A549 (cell line): ENCODE measurements at regions not wholly inside any gene's neighbourhood (a gene's known extent, or its start where the extent isn't known, plus 50 kb on each side); places are given as distances from the start of the nearest gene placed in this dataset.

Experiments used
- ATAC-seq, 2 experiments: fragments of 200-7000 bp in 1 of 2; fragments of >200 bp in 1 of 2; cut with Nextera tagmentation in 1 of 2; cut with Tn5 transposase in 1 of 2; 3 replicates each; pipeline versions ENCODE4 v1.8.0 to v1.9.1; 2018 to 2020; ENCODE audit warnings: mild to moderate bottlenecking in 1 of 2, moderate library complexity in 1 of 2
- CTCF ChIA-PET: fragments of 300-600 bp; sonication (Branson Sonifier 250); formaldehyde crosslinking; extraction: SDS; loops from one replicate; lab custom pipeline; 2021; ENCODE audit warnings: antibody characterized with exemption, inconsistent platforms; lab: Yijun Ruan, JAX
- POLR2A ChIA-PET: fragments of 350-600 bp; formaldehyde crosslinking; extraction: SDS; loops from one replicate; lab custom pipeline; 2021; ENCODE audit warnings: antibody characterized with exemption, inconsistent platforms; lab: Yijun Ruan, JAX
- DNase-seq, 2 experiments: peaks; one replicate each; pipeline versions ENCODE4 v3.0.0 to v3.0.0-alpha.2; 2011 to 2016; ENCODE audit warnings: low read depth in 1 of 2, low spot score in 1 of 2
- FAIRE-seq: peaks from 2 replicates; lab custom pipeline; 2011; peaks lifted over from hg19 to GRCh38; lab: Jason Lieb, UNC
- H3K27ac ChIP-seq, 2 experiments: fragments of >200 bp; sonication (Bioruptor Twin); formaldehyde crosslinking; 3 replicates each; pipeline ENCODE4 v1.5.1; 2016 to 2017
- H3K4me1 ChIP-seq: fragments of >200 bp; sonication (Bioruptor Twin); formaldehyde crosslinking; 3 replicates; pipeline ENCODE4 v1.6.1; 2016
- H3K4me2 ChIP-seq: fragments of >200 bp; sonication (Bioruptor Twin); formaldehyde crosslinking; 3 replicates; pipeline ENCODE4 v1.6.1; 2016
- H3K4me3 ChIP-seq: fragments of >200 bp; sonication (Bioruptor Twin); formaldehyde crosslinking; 3 replicates; pipeline ENCODE4 v1.5.1; 2016
- H3K9me3 ChIP-seq: fragments of >200 bp; sonication (Bioruptor Twin); formaldehyde crosslinking; 3 replicates; pipeline ENCODE4 v1.6.1; 2016
- BHLHE40 ChIP-seq: IDR thresholded peaks from 2 replicates; pipeline ENCODE4 v1.6.1; 2012; ENCODE audit warnings: low read depth, low read length, inconsistent platforms
- CBX2 ChIP-seq: fragments of 200-600 bp; sonication (generic); IDR thresholded peaks from 2 replicates; pipeline ENCODE4 v1.6.1; 2016; ENCODE audit warnings: low read depth, mild to moderate bottlenecking, borderline replicate concordance
- EP300 ChIP-seq, 2 experiments: fragments of >200 bp; sonication (Bioruptor Twin); formaldehyde crosslinking; IDR thresholded peaks; 2 replicates in 1 of 2; 3 replicates in 1 of 2; pipeline ENCODE4 v1.6.1; 2016 to 2017
- ESRRA ChIP-seq: fragments of 150-350 bp; IDR thresholded peaks from 2 replicates; pipeline ENCODE4 v1.6.1; 2014; ENCODE audit warnings: mild to moderate bottlenecking, low read length, borderline replicate concordance
- FOSB ChIP-seq: fragments of 250-450 bp; sonication (Bioruptor Pico); IDR thresholded peaks from 2 replicates; pipeline ENCODE4 v1.5.0; 2020; ENCODE audit warnings: mild to moderate bottlenecking, moderate library complexity
- HDAC2 ChIP-seq: fragments of 200-600 bp; sonication (generic); IDR thresholded peaks from 2 replicates; pipeline ENCODE4 v1.6.1; 2016
- HOXB13 ChIP-seq: fragments of 250-450 bp; sonication (Bioruptor Pico); IDR thresholded peaks from 2 replicates; pipeline ENCODE4 v1.5.0; 2020; ENCODE audit warnings: low read depth, mild to moderate bottlenecking, moderate library complexity
- JUN ChIP-seq, 2 experiments: fragments of >200 bp; sonication (Bioruptor Twin); formaldehyde crosslinking; IDR thresholded peaks; 2 replicates in 1 of 2; 3 replicates in 1 of 2; pipeline ENCODE4 v1.6.1; 2016 to 2017
- KDM1A ChIP-seq: fragments of 200-600 bp; sonication (generic); IDR thresholded peaks from 2 replicates; pipeline ENCODE4 v1.6.1; 2016; ENCODE audit warnings: low read depth, mild to moderate bottlenecking
- MAFK ChIP-seq: fragments of 450-650 bp; IDR thresholded peaks from 2 replicates; pipeline ENCODE4 v1.6.1; 2014; ENCODE audit not compliant: partially characterized antibody
- MYC ChIP-seq: IDR thresholded peaks from 2 replicates; pipeline ENCODE4 v1.6.1; 2012; ENCODE audit warnings: mild to moderate bottlenecking, inconsistent platforms, low read length, improper control_type of control experiment, borderline replicate concordance
- NPAS2 ChIP-seq: fragments of 250-450 bp; sonication (Bioruptor Pico); IDR thresholded peaks from 2 replicates; pipeline ENCODE4 v1.8.0; 2022; ENCODE audit warnings: mild to moderate bottlenecking, moderate library complexity, borderline replicate concordance
- NR3C1 ChIP-seq: fragments of >200 bp; sonication (Bioruptor Twin); formaldehyde crosslinking; IDR thresholded peaks from 3 replicates; pipeline ENCODE4 v1.6.1; 2017
- POLR2AphosphoS2 ChIP-seq: conservative IDR thresholded peaks from 2 replicates; pipeline ENCODE4 v1.6.1; 2012; ENCODE audit warnings: low read length, improper control_type of control experiment, inconsistent platforms
- RFX5 ChIP-seq: fragments of 450-650 bp; IDR thresholded peaks from 2 replicates; pipeline ENCODE4 v1.7.1; 2014; ENCODE audit warnings: antibody characterized with exemption, mild to moderate bottlenecking, moderate library complexity
- RNF2 ChIP-seq: fragments of 200-600 bp; sonication (generic); IDR thresholded peaks from 2 replicates; pipeline ENCODE4 v1.6.1; 2016; ENCODE audit warnings: low read depth, mild to moderate bottlenecking, antibody characterized with exemption, moderate library complexity, borderline replicate concordance
- SMC3 ChIP-seq: fragments of >200 bp; sonication (Bioruptor Twin); formaldehyde crosslinking; IDR thresholded peaks from 3 replicates; pipeline ENCODE4 v1.6.1; 2018; ENCODE audit warnings: inconsistent platforms
- ZC3H11A ChIP-seq: fragments of 450-650 bp; IDR thresholded peaks from 2 replicates; pipeline ENCODE4 v1.6.1; 2014; ENCODE audit warnings: antibody characterized with exemption, mild to moderate bottlenecking
- WGBS: methylation state at CpG from one replicate; pipeline ENCODE4 v1.1.6; 2017; ENCODE audit errors: missing lambda C conversion rate; 5-methylcytosine and 5-hydroxymethylcytosine counted together
- TF ChIP-seq, protein P1 (sequence below): fragments of 200-600 bp; sonication (generic); IDR thresholded peaks from 2 replicates; pipeline ENCODE4 v1.6.1; 2016; ENCODE audit warnings: antibody characterized with exemption, mild to moderate bottlenecking, moderate library complexity
- TF ChIP-seq, protein P2 (sequence below): fragments of 250-450 bp; sonication (Bioruptor Pico); IDR thresholded peaks from 2 replicates; pipeline ENCODE4 v1.5.0; 2021; ENCODE audit warnings: mild to moderate bottlenecking, moderate library complexity, borderline replicate concordance
- TF ChIP-seq, protein P3 (sequence below): fragments of 450-650 bp; IDR thresholded peaks from 2 replicates; pipeline ENCODE4 v1.6.1; 2014; ENCODE audit warnings: antibody characterized with exemption

DNA sequence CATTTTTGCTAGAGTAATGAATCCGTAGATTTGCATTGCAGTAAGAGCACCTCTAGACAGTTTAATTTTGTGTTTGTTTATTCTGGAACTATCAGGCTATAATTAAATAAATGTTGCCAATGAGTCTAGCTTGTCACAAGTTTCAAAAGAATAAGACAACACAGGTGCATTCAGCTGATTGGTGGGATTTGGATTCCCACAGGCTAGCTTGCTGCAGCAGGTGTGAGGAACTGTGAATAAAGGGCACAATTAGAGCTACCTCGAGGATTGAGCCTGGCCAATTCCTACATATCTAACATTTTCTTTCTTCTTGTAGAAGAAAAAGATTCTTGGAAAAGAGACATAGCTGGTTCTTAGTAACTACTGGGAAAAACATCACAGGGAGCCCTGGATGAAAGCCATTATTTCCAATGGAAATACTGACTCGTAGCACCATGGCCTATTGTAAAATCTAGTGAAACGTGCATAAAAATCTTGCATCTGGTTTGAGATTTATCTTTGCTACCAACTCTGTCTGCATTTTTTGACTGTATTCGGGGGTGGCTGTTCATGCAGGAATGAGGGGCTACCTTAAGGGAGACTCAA, 360.9 kb downstream of the FGF9 start (continued):
- TF ChIP-seq, protein P1, sequence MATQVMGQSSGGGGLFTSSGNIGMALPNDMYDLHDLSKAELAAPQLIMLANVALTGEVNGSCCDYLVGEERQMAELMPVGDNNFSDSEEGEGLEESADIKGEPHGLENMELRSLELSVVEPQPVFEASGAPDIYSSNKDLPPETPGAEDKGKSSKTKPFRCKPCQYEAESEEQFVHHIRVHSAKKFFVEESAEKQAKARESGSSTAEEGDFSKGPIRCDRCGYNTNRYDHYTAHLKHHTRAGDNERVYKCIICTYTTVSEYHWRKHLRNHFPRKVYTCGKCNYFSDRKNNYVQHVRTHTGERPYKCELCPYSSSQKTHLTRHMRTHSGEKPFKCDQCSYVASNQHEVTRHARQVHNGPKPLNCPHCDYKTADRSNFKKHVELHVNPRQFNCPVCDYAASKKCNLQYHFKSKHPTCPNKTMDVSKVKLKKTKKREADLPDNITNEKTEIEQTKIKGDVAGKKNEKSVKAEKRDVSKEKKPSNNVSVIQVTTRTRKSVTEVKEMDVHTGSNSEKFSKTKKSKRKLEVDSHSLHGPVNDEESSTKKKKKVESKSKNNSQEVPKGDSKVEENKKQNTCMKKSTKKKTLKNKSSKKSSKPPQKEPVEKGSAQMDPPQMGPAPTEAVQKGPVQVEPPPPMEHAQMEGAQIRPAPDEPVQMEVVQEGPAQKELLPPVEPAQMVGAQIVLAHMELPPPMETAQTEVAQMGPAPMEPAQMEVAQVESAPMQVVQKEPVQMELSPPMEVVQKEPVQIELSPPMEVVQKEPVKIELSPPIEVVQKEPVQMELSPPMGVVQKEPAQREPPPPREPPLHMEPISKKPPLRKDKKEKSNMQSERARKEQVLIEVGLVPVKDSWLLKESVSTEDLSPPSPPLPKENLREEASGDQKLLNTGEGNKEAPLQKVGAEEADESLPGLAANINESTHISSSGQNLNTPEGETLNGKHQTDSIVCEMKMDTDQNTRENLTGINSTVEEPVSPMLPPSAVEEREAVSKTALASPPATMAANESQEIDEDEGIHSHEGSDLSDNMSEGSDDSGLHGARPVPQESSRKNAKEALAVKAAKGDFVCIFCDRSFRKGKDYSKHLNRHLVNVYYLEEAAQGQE: no peak
- no peak for TF ChIP-seq ESRRA
- TF ChIP-seq HDAC2: no peak
- no peak for TF ChIP-seq KDM1A

DNA sequence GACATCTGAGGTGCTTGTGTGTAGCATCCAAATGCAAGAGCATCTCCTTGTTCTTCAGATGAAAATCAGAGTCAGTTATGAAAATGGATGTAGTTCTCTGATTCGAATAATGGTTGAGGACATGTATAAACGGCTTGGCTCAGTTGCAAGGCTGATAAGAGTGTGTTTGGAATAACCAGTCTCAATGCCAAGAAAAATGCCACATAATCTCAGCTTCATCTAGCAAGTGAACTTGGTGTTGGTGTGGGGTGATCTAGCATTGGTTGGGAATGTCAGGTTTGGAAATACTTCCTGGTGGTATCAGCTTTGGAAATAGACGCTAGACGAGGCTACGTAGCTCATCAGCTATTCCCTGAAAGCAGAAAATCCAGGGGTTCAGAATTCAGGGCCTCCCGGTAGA, 362.0 kb downstream of the FGF9 start:
- no peak for FAIRE-seq
- CTCF ChIA-PET: no interaction called here
- POLR2A ChIA-PET: no interaction called here
- ATAC-seq: no peak
- no peaks in the 10 kb centered on the region for H3K4me1 ChIP-seq
- no peaks in the 10 kb centered on the region for H3K9me3 ChIP-seq
- H3K4me2 ChIP-seq: no peak overlapping the region
- DNase-seq: no peak
- H3K27ac ChIP-seq: no peak overlapping the region
- WGBS: 21% methylated on average over 6 of the region's 6 CpGs
- no peak for TF ChIP-seq POLR2AphosphoS2
- TF ChIP-seq CBX2: no peak
- no peak for TF ChIP-seq RNF2
- TF ChIP-seq, protein P2, sequence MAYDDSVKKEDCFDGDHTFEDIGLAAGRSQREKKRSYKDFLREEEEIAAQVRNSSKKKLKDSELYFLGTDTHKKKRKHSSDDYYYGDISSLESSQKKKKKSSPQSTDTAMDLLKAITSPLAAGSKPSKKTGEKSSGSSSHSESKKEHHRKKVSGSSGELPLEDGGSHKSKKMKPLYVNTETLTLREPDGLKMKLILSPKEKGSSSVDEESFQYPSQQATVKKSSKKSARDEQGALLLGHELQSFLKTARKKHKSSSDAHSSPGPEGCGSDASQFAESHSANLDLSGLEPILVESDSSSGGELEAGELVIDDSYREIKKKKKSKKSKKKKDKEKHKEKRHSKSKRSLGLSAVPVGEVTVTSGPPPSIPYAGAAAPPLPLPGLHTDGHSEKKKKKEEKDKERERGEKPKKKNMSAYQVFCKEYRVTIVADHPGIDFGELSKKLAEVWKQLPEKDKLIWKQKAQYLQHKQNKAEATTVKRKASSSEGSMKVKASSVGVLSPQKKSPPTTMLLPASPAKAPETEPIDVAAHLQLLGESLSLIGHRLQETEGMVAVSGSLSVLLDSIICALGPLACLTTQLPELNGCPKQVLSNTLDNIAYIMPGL (CRISPR knock-in tag): no peak
- TF ChIP-seq MYC: no peak
- no peak for TF ChIP-seq NR3C1
- no peak for TF ChIP-seq SMC3
- TF ChIP-seq MAFK: no peak
- TF ChIP-seq ZC3H11A: no peak
- TF ChIP-seq FOSB: no peak
- TF ChIP-seq HOXB13 (CRISPR knock-in tag): no peak
- no peak for TF ChIP-seq HDAC2
- TF ChIP-seq, protein P3, sequence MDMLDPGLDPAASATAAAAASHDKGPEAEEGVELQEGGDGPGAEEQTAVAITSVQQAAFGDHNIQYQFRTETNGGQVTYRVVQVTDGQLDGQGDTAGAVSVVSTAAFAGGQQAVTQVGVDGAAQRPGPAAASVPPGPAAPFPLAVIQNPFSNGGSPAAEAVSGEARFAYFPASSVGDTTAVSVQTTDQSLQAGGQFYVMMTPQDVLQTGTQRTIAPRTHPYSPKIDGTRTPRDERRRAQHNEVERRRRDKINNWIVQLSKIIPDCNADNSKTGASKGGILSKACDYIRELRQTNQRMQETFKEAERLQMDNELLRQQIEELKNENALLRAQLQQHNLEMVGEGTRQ: no peak
- no peak for TF ChIP-seq EP300 (IDR thresholded peaks at IDR 0.05)
- TF ChIP-seq JUN (IDR thresholded peaks at IDR 0.05): no peak
- TF ChIP-seq RFX5: no peak
- no peak for TF ChIP-seq BHLHE40
- TF ChIP-seq NPAS2 (CRISPR knock-in tag): no peak
- H3K4me3 ChIP-seq: no peak overlapping the region
